ENCODE measurements at regions not wholly inside any gene's neighbourhood (a gene's known extent, or its start where the extent isn't known, plus 50 kb on each side); places are given as distances from the start of the nearest gene placed in this dataset.

- TF ChIP-seq, protein P1, sequence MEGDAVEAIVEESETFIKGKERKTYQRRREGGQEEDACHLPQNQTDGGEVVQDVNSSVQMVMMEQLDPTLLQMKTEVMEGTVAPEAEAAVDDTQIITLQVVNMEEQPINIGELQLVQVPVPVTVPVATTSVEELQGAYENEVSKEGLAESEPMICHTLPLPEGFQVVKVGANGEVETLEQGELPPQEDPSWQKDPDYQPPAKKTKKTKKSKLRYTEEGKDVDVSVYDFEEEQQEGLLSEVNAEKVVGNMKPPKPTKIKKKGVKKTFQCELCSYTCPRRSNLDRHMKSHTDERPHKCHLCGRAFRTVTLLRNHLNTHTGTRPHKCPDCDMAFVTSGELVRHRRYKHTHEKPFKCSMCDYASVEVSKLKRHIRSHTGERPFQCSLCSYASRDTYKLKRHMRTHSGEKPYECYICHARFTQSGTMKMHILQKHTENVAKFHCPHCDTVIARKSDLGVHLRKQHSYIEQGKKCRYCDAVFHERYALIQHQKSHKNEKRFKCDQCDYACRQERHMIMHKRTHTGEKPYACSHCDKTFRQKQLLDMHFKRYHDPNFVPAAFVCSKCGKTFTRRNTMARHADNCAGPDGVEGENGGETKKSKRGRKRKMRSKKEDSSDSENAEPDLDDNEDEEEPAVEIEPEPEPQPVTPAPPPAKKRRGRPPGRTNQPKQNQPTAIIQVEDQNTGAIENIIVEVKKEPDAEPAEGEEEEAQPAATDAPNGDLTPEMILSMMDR (IDR thresholded peaks at IDR 0.05), result no peak
- no peak for TF ChIP-seq POLR2AphosphoS5 (IDR thresholded peaks at IDR 0.05)
These were observed 224.2 kb downstream of the SIPA1L2 start for GRCh38 chr1:232405781-232406180.

All from esophagus muscularis mucosa (tissue), 3 donors.